K562 (cell line): ENCODE measurements at regions not wholly inside any gene's neighbourhood (a gene's known extent, or its start where the extent isn't known, plus 50 kb on each side); places are given as distances from the start of the nearest gene placed in this dataset.

ENCODE experiments used
- ATAC-seq: fragments of 200-7000 bp; cut with Tn5 transposase; 3 replicates; pipeline ENCODE4 v1.9.1; 2020; ENCODE audit warnings: moderate library complexity
- BruUV-seq: library from RNA; stranded (reverse); fragments of 400-500 nt; replicated peaks from 2 replicates; lab custom pipeline; 2021; lab: Mats Ljungman, UMichigan
- CTCF ChIA-PET: fragments of 300-600 bp; formaldehyde crosslinking; extraction: SDS; loops from one replicate; lab custom pipeline; 2021; ENCODE audit warnings: low intra/inter-chr PET ratio; lab: Yijun Ruan, JAX
- POLR2A ChIA-PET: fragments of 300-600, 350-650 bp; sonication (Branson Sonifier 250); formaldehyde crosslinking; extraction: SDS; loops from one replicate; lab custom pipeline; 2021; ENCODE audit warnings: antibody characterized with exemption, inconsistent platforms; lab: Yijun Ruan, JAX
- DNase-seq, 4 experiments: peaks; one replicate each; pipeline versions ENCODE4 v3.0.0 to v3.0.0-alpha.2; 2011 to 2018; ENCODE audit warnings: low spot score in 3 of 4, mixed read lengths in 3 of 4; ENCODE audit errors: extremely low read depth in 1 of 4
- FAIRE-seq: peaks from 2 replicates; lab custom pipeline; 2011; peaks lifted over from hg19 to GRCh38; lab: Jason Lieb, UNC
- H2AFZ ChIP-seq: 2 replicates; pipeline ENCODE4 v1.6.0; 2011; ENCODE audit warnings: low read depth, low read length, control low read depth, inconsistent platforms
- H3K27ac ChIP-seq: fragments of 200-600 bp; 3 replicates; pipeline ENCODE4 v1.8.0; 2011; ENCODE audit warnings: low read depth, mild to moderate bottlenecking, control low read depth, inconsistent platforms, low read length, moderate library complexity, mixed read lengths; ENCODE audit errors: extremely low read depth
- H3K27me3 ChIP-seq, 2 experiments: fragments of 300-600 bp in 1 of 2; 2 replicates in 1 of 2; 3 replicates in 1 of 2; pipeline versions ENCODE4 v1.6.0 to v1.8.0; 2011; ENCODE audit warnings: inconsistent platforms in 2 of 2, low read length in 2 of 2, mild to moderate bottlenecking in 1 of 2, mixed read lengths in 1 of 2, moderate library complexity in 1 of 2; ENCODE audit not compliant: control insufficient read depth in 2 of 2, insufficient read depth in 2 of 2
- H3K36me3 ChIP-seq: fragments of 300-600 bp; 3 replicates; pipeline ENCODE4 v1.8.0; 2011; ENCODE audit warnings: mild to moderate bottlenecking, low read length, inconsistent platforms; ENCODE audit not compliant: control insufficient read depth, insufficient read depth
- H3K4me1 ChIP-seq, 2 experiments: fragments of 200-600 bp in 1 of 2; replicated peaks in 1 of 2; 2 replicates in 1 of 2; 3 replicates in 1 of 2; pipeline versions ENCODE4 v1.5.1 to v1.8.0; 2011; ENCODE audit warnings: inconsistent platforms in 2 of 2, low read length in 2 of 2, mild to moderate bottlenecking in 1 of 2, mixed read lengths in 1 of 2, moderate library complexity in 1 of 2; ENCODE audit not compliant: control insufficient read depth in 2 of 2, insufficient read depth in 2 of 2
- H3K4me2 ChIP-seq: 2 replicates; pipeline ENCODE4 v1.6.1; 2011; ENCODE audit warnings: low read length, control low read depth, inconsistent platforms, mixed read lengths; ENCODE audit not compliant: insufficient read depth
- H3K4me3 ChIP-seq: fragments of 200-600 bp; sonication (generic), shearing (Covaris generic); 2 replicates; pipeline ENCODE4 v1.5.1; 2016; ENCODE audit warnings: control low read depth, inconsistent platforms
- H3K79me2 ChIP-seq: fragments of 200-600 bp; 3 replicates; pipeline ENCODE4 v1.8.0; 2011; ENCODE audit warnings: low read length, inconsistent platforms; ENCODE audit not compliant: control insufficient read depth, insufficient read depth
- H3K9ac ChIP-seq, 2 experiments: 2 replicates each; pipeline versions ENCODE4 v1.6.0 to v1.6.1; 2011; ENCODE audit warnings: low read depth in 2 of 2, low read length in 2 of 2, control low read depth in 1 of 2, inconsistent platforms in 1 of 2, mild to moderate bottlenecking in 1 of 2, mixed read lengths in 1 of 2; ENCODE audit not compliant: insufficient read depth in 1 of 2
- H3K9me1 ChIP-seq: one replicate; pipeline ENCODE4 v1.6.0; 2011; ENCODE audit warnings: inconsistent platforms, mild to moderate bottlenecking, low read length, moderate library complexity; ENCODE audit not compliant: control insufficient read depth, insufficient read depth
- H3K9me3 ChIP-seq: replicated peaks from 2 replicates; pipeline ENCODE4 v1.5.1; 2011; ENCODE audit warnings: low read depth, low read length, inconsistent platforms; ENCODE audit not compliant: control insufficient read depth, insufficient read depth
- H4K20me1 ChIP-seq: replicated peaks from 2 replicates; pipeline ENCODE4 v1.6.1; 2011; ENCODE audit warnings: low read length, inconsistent platforms, mixed read lengths; ENCODE audit not compliant: control insufficient read depth, insufficient read depth
- ZNF778 ChIP-seq: fragments of 450-650 bp; formaldehyde crosslinking; IDR thresholded peaks from 2 replicates; pipeline ENCODE4 v1.4.0; 2020; ENCODE audit warnings: mild to moderate bottlenecking, moderate library complexity
- WGBS: fragments of 100-300 bp; shearing (Covaris generic); methylation state at CpG from one replicate; pipeline ENCODE4 v1.1.6; 2016; ENCODE audit warnings: low coverage, mixed read lengths; ENCODE audit not compliant: insufficient coverage; ENCODE audit errors: missing lambda C conversion rate; 5-methylcytosine and 5-hydroxymethylcytosine counted together
- in situ Hi-C: fragments of 300-500 bp; cut with MboI; formaldehyde crosslinking; loops from 4 replicates; pipeline ENCODE4 v1.15.0; 2018; ENCODE audit warnings: inconsistent platforms, mixed read lengths
- intact Hi-C: fragments of 100-400 bp; cut with micrococcal nuclease; formaldehyde crosslinking; loops from 2 replicates; pipeline ENCODE4 v1.14.2; 2022
- TF ChIP-seq, protein P1 (sequence below): sonication (generic); formaldehyde crosslinking; IDR thresholded peaks from 2 replicates; pipeline ENCODE4 v1.8.0; 2022; ENCODE audit warnings: mild to moderate bottlenecking, low read depth, missing genetic modification reagents
- TF ChIP-seq, protein P2 (sequence below): fragments of 250-450 bp; sonication (Bioruptor Pico); IDR thresholded peaks from 2 replicates; pipeline ENCODE4 v1.8.0; 2022; ENCODE audit warnings: inconsistent platforms
- TF ChIP-seq, protein P3 (sequence below): fragments of 250-450 bp; sonication (Bioruptor Pico); IDR thresholded peaks from 2 replicates; pipeline ENCODE4 v1.9.0; 2021; ENCODE audit warnings: mild to moderate bottlenecking, inconsistent platforms

DNA sequence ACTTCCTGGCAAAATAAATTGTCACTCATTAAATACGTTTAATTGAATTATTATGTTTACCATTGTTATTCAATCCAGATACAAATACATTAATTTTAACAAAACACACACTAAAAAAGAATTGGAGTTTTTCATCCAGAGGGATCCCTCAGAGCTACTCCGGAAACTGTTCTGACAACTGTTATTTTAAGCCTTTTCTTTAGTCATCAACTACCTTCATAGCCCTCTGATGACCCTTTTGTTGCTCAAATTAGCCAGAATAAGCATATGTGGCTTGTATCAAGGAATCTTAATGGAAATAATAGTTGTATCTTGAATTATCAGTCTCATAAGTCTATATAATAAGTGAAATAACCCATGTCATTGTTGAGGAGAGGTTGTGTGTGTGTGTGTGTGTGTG lies 405.4 kb upstream of the FAT3 start:
- no peaks in the 10 kb centered on the region for H3K79me2 ChIP-seq
- DNase-seq (no peak), ATAC-seq (no peak), FAIRE-seq (no peak)
- H3K27ac ChIP-seq = no peak overlapping the region
- intact Hi-C loops (no loop called here), in situ Hi-C loops (no loop called here)
- H3K27me3 ChIP-seq = no peaks in the 10 kb centered on the region
- H2AFZ ChIP-seq = peak overlapping the region; percentile 43; the same call in 1 of the 2 replicates
- 26% methylated on average over 2 of the region's 2 CpGs for WGBS
- ChIA-PET POLR2A (interaction anchor here (0.6 kb wide), 1 partner anchor 15 kb away, joined by 4 read pairs; no protein-coding TSS in a partner anchor), CTCF (no interaction called here)
- H3K9me3 ChIP-seq = no peaks in the 10 kb centered on the region
- H3K9ac ChIP-seq = no peak overlapping the region
- TF ChIP-seq, protein P1, sequence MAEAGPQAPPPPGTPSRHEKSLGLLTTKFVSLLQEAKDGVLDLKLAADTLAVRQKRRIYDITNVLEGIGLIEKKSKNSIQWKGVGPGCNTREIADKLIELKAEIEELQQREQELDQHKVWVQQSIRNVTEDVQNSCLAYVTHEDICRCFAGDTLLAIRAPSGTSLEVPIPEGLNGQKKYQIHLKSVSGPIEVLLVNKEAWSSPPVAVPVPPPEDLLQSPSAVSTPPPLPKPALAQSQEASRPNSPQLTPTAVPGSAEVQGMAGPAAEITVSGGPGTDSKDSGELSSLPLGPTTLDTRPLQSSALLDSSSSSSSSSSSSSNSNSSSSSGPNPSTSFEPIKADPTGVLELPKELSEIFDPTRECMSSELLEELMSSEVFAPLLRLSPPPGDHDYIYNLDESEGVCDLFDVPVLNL (CRISPR knock-in tag) = no peak
- no peak for TF ChIP-seq ZNF778 (CRISPR knock-in tag)
- TF ChIP-seq, protein P2, sequence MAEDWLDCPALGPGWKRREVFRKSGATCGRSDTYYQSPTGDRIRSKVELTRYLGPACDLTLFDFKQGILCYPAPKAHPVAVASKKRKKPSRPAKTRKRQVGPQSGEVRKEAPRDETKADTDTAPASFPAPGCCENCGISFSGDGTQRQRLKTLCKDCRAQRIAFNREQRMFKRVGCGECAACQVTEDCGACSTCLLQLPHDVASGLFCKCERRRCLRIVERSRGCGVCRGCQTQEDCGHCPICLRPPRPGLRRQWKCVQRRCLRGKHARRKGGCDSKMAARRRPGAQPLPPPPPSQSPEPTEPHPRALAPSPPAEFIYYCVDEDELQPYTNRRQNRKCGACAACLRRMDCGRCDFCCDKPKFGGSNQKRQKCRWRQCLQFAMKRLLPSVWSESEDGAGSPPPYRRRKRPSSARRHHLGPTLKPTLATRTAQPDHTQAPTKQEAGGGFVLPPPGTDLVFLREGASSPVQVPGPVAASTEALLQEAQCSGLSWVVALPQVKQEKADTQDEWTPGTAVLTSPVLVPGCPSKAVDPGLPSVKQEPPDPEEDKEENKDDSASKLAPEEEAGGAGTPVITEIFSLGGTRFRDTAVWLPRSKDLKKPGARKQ (CRISPR knock-in tag) = no peak
- TF ChIP-seq, protein P3, sequence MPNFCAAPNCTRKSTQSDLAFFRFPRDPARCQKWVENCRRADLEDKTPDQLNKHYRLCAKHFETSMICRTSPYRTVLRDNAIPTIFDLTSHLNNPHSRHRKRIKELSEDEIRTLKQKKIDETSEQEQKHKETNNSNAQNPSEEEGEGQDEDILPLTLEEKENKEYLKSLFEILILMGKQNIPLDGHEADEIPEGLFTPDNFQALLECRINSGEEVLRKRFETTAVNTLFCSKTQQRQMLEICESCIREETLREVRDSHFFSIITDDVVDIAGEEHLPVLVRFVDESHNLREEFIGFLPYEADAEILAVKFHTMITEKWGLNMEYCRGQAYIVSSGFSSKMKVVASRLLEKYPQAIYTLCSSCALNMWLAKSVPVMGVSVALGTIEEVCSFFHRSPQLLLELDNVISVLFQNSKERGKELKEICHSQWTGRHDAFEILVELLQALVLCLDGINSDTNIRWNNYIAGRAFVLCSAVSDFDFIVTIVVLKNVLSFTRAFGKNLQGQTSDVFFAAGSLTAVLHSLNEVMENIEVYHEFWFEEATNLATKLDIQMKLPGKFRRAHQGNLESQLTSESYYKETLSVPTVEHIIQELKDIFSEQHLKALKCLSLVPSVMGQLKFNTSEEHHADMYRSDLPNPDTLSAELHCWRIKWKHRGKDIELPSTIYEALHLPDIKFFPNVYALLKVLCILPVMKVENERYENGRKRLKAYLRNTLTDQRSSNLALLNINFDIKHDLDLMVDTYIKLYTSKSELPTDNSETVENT (CRISPR knock-in tag) = no peak
- no peaks in the 10 kb centered on the region for H4K20me1 ChIP-seq
- no peak overlapping the region for H3K4me3 ChIP-seq
- H3K9me1 ChIP-seq = no peaks in the 10 kb centered on the region
- peaks cover 0 to 6% of the 10 kb centered on the region in 2 experiments; a peak in 2 of 5 replicates for H3K4me1 ChIP-seq
- H3K36me3 ChIP-seq = no peaks in the 10 kb centered on the region
- no peak overlapping the region for H3K4me2 ChIP-seq
- no TSS peak for BruUV-seq
